WTC11 (cell line): ENCODE measurements at regions not wholly inside any gene's neighbourhood (a gene's known extent, or its start where the extent isn't known, plus 50 kb on each side); places are given as distances from the start of the nearest gene placed in this dataset.

Experiments used
- ATAC-seq: fragments of 200-7000 bp; cut with Tn5 transposase; 2 replicates; pipeline ENCODE4 v1.10.0; 2021; ENCODE audit warnings: mild to moderate bottlenecking, moderate library complexity
- CTCF ChIA-PET: fragments of 300-600 bp; sonication (Branson Sonifier 250); formaldehyde crosslinking; loops from one replicate; lab custom pipeline; 2021; ENCODE audit warnings: antibody characterized with exemption; lab: Charles Lee
- POLR2A ChIA-PET: fragments of 350-600 bp; sonication (Branson Sonifier 250); formaldehyde crosslinking; loops from one replicate; lab custom pipeline; 2021; ENCODE audit warnings: antibody characterized with exemption; lab: Charles Lee
- DNase-seq: peaks from one replicate; pipeline ENCODE4 v3.0.0; 2021; ENCODE audit warnings: low spot score
- H3K27ac Mint-ChIP-seq: 2 replicates; pipeline ENCODE4 v1.8.0; 2021; ENCODE audit warnings: mixed read lengths
- H3K27me3 Mint-ChIP-seq: 2 replicates; pipeline ENCODE4 v1.8.0; 2021; ENCODE audit warnings: low read depth, mild to moderate bottlenecking, moderate library complexity, mixed read lengths
- H3K36me3 Mint-ChIP-seq: 2 replicates; pipeline ENCODE4 v1.8.0; 2021; ENCODE audit warnings: mixed read lengths
- H3K4me1 Mint-ChIP-seq: 2 replicates; pipeline ENCODE4 v1.8.0; 2022; ENCODE audit warnings: mixed read lengths
- H3K4me3 Mint-ChIP-seq: 2 replicates; pipeline ENCODE4 v1.8.0; 2021; ENCODE audit warnings: mild to moderate bottlenecking, moderate library complexity, mixed read lengths
- H3K9me3 Mint-ChIP-seq: 2 replicates; pipeline ENCODE4 v1.8.0; 2021; ENCODE audit warnings: mixed read lengths
- CBFB ChIP-seq: sonication (generic); formaldehyde crosslinking; IDR thresholded peaks from 2 replicates; pipeline ENCODE4 v1.8.1; 2022; ENCODE audit warnings: mild to moderate bottlenecking, low read depth, missing genetic modification reagents
- GABPB1 ChIP-seq: sonication (generic); formaldehyde crosslinking; IDR thresholded peaks from 2 replicates; pipeline ENCODE4 v1.8.1; 2023; ENCODE audit warnings: mild to moderate bottlenecking, missing genetic modification reagents
- GRHL2 ChIP-seq: fragments of 250-450 bp; sonication (Bioruptor Pico); IDR thresholded peaks from 2 replicates; pipeline ENCODE4 v1.8.0; 2022; ENCODE audit warnings: mild to moderate bottlenecking, moderate library complexity; ENCODE audit not compliant: insufficient replicate concordance, severe bottlenecking
- GTF2I ChIP-seq: fragments of 250-450 bp; sonication (Bioruptor Pico); conservative IDR thresholded peaks from 2 replicates; pipeline ENCODE4 v1.4.0; 2021; ENCODE audit warnings: mild to moderate bottlenecking
- MYBL2 ChIP-seq: sonication (generic); formaldehyde crosslinking; IDR thresholded peaks from 2 replicates; pipeline ENCODE4 v1.8.1; 2023; ENCODE audit warnings: mild to moderate bottlenecking, moderate library complexity, missing genetic modification reagents
- NFYB ChIP-seq: sonication (generic); formaldehyde crosslinking; conservative IDR thresholded peaks from 2 replicates; pipeline ENCODE4 v1.8.0; 2022; ENCODE audit warnings: low read depth, missing genetic modification reagents
- NR1H2 ChIP-seq: sonication (generic); formaldehyde crosslinking; IDR thresholded peaks from 2 replicates; pipeline ENCODE4 v1.9.0; 2021; ENCODE audit warnings: mild to moderate bottlenecking, moderate library complexity, missing genetic modification reagents
- NR2C2 ChIP-seq: sonication (generic); formaldehyde crosslinking; IDR thresholded peaks from 2 replicates; pipeline ENCODE4 v1.8.0; 2022; ENCODE audit warnings: mild to moderate bottlenecking, missing genetic modification reagents
- RORB ChIP-seq: fragments of 250-450 bp; sonication (Bioruptor Pico); IDR thresholded peaks from 2 replicates; pipeline ENCODE4 v1.9.0; 2021; ENCODE audit warnings: mild to moderate bottlenecking
- ZNF232 ChIP-seq: sonication (generic); formaldehyde crosslinking; IDR thresholded peaks from 2 replicates; pipeline ENCODE4 v1.8.0; 2022; ENCODE audit warnings: mild to moderate bottlenecking, missing genetic modification reagents
- ZNF416 ChIP-seq: fragments of 250-450 bp; sonication (Bioruptor Pico); IDR thresholded peaks from 2 replicates; pipeline ENCODE4 v1.9.0; 2021; ENCODE audit warnings: mild to moderate bottlenecking, inconsistent platforms
- TF ChIP-seq, protein P1 (sequence below): sonication (generic); formaldehyde crosslinking; IDR thresholded peaks from 2 replicates; pipeline ENCODE4 v1.8.1; 2023; ENCODE audit warnings: mild to moderate bottlenecking, moderate library complexity, missing genetic modification reagents
- TF ChIP-seq, protein P2 (sequence below): sonication (generic); formaldehyde crosslinking; IDR thresholded peaks from 2 replicates; pipeline ENCODE4 v1.8.1; 2023; ENCODE audit warnings: mild to moderate bottlenecking, missing genetic modification reagents
- TF ChIP-seq, protein P3 (sequence below): sonication (generic); formaldehyde crosslinking; conservative IDR thresholded peaks from 2 replicates; pipeline ENCODE4 v1.8.1; 2023; ENCODE audit warnings: mild to moderate bottlenecking, low read depth, missing genetic modification reagents, moderate library complexity
- TF ChIP-seq, protein P4 (sequence below): sonication (generic); formaldehyde crosslinking; IDR thresholded peaks from 2 replicates; pipeline ENCODE4 v1.8.1; 2023; ENCODE audit warnings: mild to moderate bottlenecking, missing genetic modification reagents, moderate library complexity
- TF ChIP-seq, protein P5 (sequence below): fragments of 200-600 bp; IDR thresholded peaks from 2 replicates; pipeline ENCODE4 v1.8.0; 2022; ENCODE audit warnings: antibody characterized with exemption
- TF ChIP-seq, protein P6 (sequence below): sonication (generic); formaldehyde crosslinking; IDR thresholded peaks from 2 replicates; pipeline ENCODE4 v1.8.1; 2022; ENCODE audit warnings: low read depth, missing genetic modification reagents, borderline replicate concordance
- TF ChIP-seq, protein P7 (sequence below): sonication (generic); formaldehyde crosslinking; IDR thresholded peaks from 2 replicates; pipeline ENCODE4 v1.8.1; 2022; ENCODE audit warnings: mild to moderate bottlenecking, missing genetic modification reagents, moderate library complexity, borderline replicate concordance
- TF ChIP-seq, protein P8 (sequence below): sonication (generic); formaldehyde crosslinking; IDR thresholded peaks from 2 replicates; pipeline ENCODE4 v1.8.1; 2022; ENCODE audit warnings: missing genetic modification reagents, borderline replicate concordance
- TF ChIP-seq, protein P9 (sequence below): sonication (generic); formaldehyde crosslinking; IDR thresholded peaks from 2 replicates; pipeline ENCODE4 v1.8.0; 2022; ENCODE audit warnings: mild to moderate bottlenecking, missing genetic modification reagents

DNA sequence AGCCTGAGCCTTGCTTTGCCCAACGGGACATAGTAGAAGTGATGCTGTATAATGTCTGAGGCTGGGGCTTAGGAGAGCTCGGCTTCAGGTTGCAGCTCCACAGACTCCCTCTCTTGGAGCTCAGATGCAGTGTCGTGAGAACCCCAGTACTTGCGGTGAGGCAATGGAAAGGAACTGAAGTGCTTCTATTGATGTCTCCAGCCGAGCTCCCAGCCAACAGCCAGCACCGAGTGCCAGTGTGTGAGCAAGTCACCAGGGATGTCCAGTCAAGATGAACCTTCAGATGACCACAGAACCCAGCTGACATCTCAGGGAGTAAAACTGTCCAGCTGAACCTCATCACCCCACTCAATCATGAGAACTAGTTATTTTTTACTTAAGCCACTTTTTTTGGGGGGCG is 268.1 kb downstream of the IRF8 start (continued):
- TF ChIP-seq, protein P1, sequence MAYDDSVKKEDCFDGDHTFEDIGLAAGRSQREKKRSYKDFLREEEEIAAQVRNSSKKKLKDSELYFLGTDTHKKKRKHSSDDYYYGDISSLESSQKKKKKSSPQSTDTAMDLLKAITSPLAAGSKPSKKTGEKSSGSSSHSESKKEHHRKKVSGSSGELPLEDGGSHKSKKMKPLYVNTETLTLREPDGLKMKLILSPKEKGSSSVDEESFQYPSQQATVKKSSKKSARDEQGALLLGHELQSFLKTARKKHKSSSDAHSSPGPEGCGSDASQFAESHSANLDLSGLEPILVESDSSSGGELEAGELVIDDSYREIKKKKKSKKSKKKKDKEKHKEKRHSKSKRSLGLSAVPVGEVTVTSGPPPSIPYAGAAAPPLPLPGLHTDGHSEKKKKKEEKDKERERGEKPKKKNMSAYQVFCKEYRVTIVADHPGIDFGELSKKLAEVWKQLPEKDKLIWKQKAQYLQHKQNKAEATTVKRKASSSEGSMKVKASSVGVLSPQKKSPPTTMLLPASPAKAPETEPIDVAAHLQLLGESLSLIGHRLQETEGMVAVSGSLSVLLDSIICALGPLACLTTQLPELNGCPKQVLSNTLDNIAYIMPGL (CRISPR knock-in tag), result no peak
- no peak for TF ChIP-seq GRHL2 (CRISPR knock-in tag)
- TF ChIP-seq MYBL2 (CRISPR knock-in tag), result no peak
- TF ChIP-seq GTF2I, result no peak
- TF ChIP-seq, protein P2, sequence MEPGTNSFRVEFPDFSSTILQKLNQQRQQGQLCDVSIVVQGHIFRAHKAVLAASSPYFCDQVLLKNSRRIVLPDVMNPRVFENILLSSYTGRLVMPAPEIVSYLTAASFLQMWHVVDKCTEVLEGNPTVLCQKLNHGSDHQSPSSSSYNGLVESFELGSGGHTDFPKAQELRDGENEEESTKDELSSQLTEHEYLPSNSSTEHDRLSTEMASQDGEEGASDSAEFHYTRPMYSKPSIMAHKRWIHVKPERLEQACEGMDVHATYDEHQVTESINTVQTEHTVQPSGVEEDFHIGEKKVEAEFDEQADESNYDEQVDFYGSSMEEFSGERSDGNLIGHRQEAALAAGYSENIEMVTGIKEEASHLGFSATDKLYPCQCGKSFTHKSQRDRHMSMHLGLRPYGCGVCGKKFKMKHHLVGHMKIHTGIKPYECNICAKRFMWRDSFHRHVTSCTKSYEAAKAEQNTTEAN (CRISPR knock-in tag), result no peak
- TF ChIP-seq RORB (CRISPR knock-in tag), result no peak
- TF ChIP-seq, protein P3, sequence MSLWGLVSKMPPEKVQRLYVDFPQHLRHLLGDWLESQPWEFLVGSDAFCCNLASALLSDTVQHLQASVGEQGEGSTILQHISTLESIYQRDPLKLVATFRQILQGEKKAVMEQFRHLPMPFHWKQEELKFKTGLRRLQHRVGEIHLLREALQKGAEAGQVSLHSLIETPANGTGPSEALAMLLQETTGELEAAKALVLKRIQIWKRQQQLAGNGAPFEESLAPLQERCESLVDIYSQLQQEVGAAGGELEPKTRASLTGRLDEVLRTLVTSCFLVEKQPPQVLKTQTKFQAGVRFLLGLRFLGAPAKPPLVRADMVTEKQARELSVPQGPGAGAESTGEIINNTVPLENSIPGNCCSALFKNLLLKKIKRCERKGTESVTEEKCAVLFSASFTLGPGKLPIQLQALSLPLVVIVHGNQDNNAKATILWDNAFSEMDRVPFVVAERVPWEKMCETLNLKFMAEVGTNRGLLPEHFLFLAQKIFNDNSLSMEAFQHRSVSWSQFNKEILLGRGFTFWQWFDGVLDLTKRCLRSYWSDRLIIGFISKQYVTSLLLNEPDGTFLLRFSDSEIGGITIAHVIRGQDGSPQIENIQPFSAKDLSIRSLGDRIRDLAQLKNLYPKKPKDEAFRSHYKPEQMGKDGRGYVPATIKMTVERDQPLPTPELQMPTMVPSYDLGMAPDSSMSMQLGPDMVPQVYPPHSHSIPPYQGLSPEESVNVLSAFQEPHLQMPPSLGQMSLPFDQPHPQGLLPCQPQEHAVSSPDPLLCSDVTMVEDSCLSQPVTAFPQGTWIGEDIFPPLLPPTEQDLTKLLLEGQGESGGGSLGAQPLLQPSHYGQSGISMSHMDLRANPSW, result no peak
- TF ChIP-seq CBFB (CRISPR knock-in tag), result no peak
- TF ChIP-seq, protein P4, sequence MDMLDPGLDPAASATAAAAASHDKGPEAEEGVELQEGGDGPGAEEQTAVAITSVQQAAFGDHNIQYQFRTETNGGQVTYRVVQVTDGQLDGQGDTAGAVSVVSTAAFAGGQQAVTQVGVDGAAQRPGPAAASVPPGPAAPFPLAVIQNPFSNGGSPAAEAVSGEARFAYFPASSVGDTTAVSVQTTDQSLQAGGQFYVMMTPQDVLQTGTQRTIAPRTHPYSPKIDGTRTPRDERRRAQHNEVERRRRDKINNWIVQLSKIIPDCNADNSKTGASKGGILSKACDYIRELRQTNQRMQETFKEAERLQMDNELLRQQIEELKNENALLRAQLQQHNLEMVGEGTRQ (CRISPR knock-in tag), result no peak

DNA sequence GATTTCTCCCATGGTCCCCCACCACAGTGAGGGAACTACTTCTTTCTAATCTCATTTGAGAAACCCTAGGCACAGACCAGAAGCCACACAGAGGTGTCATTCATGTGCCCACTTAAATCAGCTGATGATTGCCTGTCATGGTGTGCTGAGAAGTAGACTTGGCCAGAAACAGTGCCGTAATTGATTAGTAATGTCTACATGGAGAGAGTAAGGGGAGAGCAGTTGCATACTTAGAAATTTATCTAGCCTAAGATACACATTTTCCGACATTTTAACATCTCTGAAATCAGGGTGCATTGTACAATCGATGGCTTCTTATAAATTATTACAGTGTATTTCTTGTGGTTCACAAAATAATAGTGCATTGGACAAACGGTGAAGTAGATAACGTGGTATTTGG is 271.8 kb downstream of the IRF8 start:
- no peak for ATAC-seq
- H3K4me3 Mint-ChIP-seq, result no peak overlapping the region
- H3K27me3 Mint-ChIP-seq, result peaks cover 10% of the 10 kb centered on the region
- peaks cover 13% of the 10 kb centered on the region for H3K9me3 Mint-ChIP-seq
- H3K36me3 Mint-ChIP-seq, result peaks cover 1% of the 10 kb centered on the region; the same call in 1 of the 2 replicates
- POLR2A ChIA-PET, result no interaction called here
- DNase-seq, result no peak
- H3K27ac Mint-ChIP-seq, result no peak overlapping the region
- H3K4me1 Mint-ChIP-seq, result no peaks in the 10 kb centered on the region
- CTCF ChIA-PET, result no interaction called here
- TF ChIP-seq NR2C2 (CRISPR knock-in tag), result no peak
- TF ChIP-seq, protein P1 (CRISPR knock-in tag), result no peak
- TF ChIP-seq, protein P5, sequence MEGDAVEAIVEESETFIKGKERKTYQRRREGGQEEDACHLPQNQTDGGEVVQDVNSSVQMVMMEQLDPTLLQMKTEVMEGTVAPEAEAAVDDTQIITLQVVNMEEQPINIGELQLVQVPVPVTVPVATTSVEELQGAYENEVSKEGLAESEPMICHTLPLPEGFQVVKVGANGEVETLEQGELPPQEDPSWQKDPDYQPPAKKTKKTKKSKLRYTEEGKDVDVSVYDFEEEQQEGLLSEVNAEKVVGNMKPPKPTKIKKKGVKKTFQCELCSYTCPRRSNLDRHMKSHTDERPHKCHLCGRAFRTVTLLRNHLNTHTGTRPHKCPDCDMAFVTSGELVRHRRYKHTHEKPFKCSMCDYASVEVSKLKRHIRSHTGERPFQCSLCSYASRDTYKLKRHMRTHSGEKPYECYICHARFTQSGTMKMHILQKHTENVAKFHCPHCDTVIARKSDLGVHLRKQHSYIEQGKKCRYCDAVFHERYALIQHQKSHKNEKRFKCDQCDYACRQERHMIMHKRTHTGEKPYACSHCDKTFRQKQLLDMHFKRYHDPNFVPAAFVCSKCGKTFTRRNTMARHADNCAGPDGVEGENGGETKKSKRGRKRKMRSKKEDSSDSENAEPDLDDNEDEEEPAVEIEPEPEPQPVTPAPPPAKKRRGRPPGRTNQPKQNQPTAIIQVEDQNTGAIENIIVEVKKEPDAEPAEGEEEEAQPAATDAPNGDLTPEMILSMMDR, result no peak
- no peak for TF ChIP-seq GABPB1
- TF ChIP-seq ZNF232 (CRISPR knock-in tag), result no peak
- TF ChIP-seq, protein P6, sequence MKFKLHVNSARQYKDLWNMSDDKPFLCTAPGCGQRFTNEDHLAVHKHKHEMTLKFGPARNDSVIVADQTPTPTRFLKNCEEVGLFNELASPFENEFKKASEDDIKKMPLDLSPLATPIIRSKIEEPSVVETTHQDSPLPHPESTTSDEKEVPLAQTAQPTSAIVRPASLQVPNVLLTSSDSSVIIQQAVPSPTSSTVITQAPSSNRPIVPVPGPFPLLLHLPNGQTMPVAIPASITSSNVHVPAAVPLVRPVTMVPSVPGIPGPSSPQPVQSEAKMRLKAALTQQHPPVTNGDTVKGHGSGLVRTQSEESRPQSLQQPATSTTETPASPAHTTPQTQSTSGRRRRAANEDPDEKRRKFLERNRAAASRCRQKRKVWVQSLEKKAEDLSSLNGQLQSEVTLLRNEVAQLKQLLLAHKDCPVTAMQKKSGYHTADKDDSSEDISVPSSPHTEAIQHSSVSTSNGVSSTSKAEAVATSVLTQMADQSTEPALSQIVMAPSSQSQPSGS, result no peak
- TF ChIP-seq, protein P7, sequence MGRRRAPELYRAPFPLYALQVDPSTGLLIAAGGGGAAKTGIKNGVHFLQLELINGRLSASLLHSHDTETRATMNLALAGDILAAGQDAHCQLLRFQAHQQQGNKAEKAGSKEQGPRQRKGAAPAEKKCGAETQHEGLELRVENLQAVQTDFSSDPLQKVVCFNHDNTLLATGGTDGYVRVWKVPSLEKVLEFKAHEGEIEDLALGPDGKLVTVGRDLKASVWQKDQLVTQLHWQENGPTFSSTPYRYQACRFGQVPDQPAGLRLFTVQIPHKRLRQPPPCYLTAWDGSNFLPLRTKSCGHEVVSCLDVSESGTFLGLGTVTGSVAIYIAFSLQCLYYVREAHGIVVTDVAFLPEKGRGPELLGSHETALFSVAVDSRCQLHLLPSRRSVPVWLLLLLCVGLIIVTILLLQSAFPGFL (CRISPR knock-in tag), result no peak
- TF ChIP-seq, protein P8, sequence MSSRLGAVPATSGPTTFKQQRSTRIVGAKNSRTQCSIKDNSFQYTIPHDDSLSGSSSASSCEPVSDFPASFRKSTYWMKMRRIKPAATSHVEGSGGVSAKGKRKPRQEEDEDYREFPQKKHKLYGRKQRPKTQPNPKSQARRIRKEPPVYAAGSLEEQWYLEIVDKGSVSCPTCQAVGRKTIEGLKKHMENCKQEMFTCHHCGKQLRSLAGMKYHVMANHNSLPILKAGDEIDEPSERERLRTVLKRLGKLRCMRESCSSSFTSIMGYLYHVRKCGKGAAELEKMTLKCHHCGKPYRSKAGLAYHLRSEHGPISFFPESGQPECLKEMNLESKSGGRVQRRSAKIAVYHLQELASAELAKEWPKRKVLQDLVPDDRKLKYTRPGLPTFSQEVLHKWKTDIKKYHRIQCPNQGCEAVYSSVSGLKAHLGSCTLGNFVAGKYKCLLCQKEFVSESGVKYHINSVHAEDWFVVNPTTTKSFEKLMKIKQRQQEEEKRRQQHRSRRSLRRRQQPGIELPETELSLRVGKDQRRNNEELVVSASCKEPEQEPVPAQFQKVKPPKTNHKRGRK, result no peak
- TF ChIP-seq GRHL2 (CRISPR knock-in tag), result no peak
- TF ChIP-seq GTF2I, result no peak
- TF ChIP-seq, protein P9, sequence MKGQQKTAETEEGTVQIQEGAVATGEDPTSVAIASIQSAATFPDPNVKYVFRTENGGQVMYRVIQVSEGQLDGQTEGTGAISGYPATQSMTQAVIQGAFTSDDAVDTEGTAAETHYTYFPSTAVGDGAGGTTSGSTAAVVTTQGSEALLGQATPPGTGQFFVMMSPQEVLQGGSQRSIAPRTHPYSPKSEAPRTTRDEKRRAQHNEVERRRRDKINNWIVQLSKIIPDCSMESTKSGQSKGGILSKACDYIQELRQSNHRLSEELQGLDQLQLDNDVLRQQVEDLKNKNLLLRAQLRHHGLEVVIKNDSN (CRISPR knock-in tag), result no peak
- no peak for TF ChIP-seq ZNF416
- no peak for TF ChIP-seq NR1H2 (CRISPR knock-in tag)
- TF ChIP-seq NFYB, result no peak
